MCF 10A (cell line): ENCODE measurements at regions not wholly inside any gene's neighbourhood (a gene's known extent, or its start where the extent isn't known, plus 50 kb on each side); places are given as distances from the start of the nearest gene placed in this dataset.

Experiments
- BruUV-seq: library from RNA; stranded (reverse); fragments of 400-500 nt; replicated peaks from 2 replicates; lab custom pipeline; 2021; lab: Mats Ljungman, UMichigan
- CTCF ChIA-PET: fragments of 300-600 bp; sonication (Branson Sonifier 250); formaldehyde crosslinking; extraction: SDS; loops from one replicate; lab custom pipeline; 2021; ENCODE audit warnings: antibody characterized with exemption, inconsistent platforms; lab: Yijun Ruan, JAX
- POLR2A ChIA-PET: fragments of 300-600, 350-650 bp; sonication (Branson Sonifier 250); formaldehyde crosslinking; extraction: SDS; loops from one replicate; lab custom pipeline; 2020; ENCODE audit warnings: antibody characterized with exemption, inconsistent platforms; lab: Yijun Ruan, JAX
- DNase-seq: peaks from one replicate; pipeline ENCODE4 v3.0.0-alpha.2; 2018; ENCODE audit not compliant: unreplicated experiment
- H3K27ac Mint-ChIP-seq: one replicate; pipeline ENCODE4 v1.8.0; 2022; ENCODE audit warnings: mild to moderate bottlenecking, low read depth, mixed read lengths; ENCODE audit not compliant: unreplicated experiment
- H3K27me3 Mint-ChIP-seq: one replicate; pipeline ENCODE4 v1.8.0; 2022; ENCODE audit warnings: mixed read lengths; ENCODE audit not compliant: insufficient read depth, unreplicated experiment
- H3K36me3 Mint-ChIP-seq: one replicate; pipeline ENCODE4 v1.8.0; 2022; ENCODE audit warnings: mild to moderate bottlenecking, moderate library complexity, mixed read lengths; ENCODE audit not compliant: insufficient read depth, unreplicated experiment
- H3K4me1 Mint-ChIP-seq: one replicate; pipeline ENCODE4 v1.8.0; 2022; ENCODE audit warnings: mixed read lengths; ENCODE audit not compliant: insufficient read depth, unreplicated experiment
- H3K4me3 Mint-ChIP-seq: one replicate; pipeline ENCODE4 v1.8.0; 2022; ENCODE audit warnings: mild to moderate bottlenecking, moderate library complexity, mixed read lengths; ENCODE audit not compliant: unreplicated experiment
- H3K9me3 Mint-ChIP-seq: one replicate; pipeline ENCODE4 v1.8.0; 2022; ENCODE audit warnings: mixed read lengths; ENCODE audit not compliant: unreplicated experiment
- intact Hi-C: fragments of 100-400 bp; cut with micrococcal nuclease; formaldehyde crosslinking; loops from 2 replicates; pipeline ENCODE4 v1.14.1; 2022
- TF ChIP-seq, protein P1 (sequence below): fragments of 200-600 bp; IDR thresholded peaks from one replicate; pipeline ENCODE4 v1.8.0; 2022; ENCODE audit warnings: antibody characterized with exemption, mild to moderate bottlenecking; ENCODE audit not compliant: unreplicated experiment

- Mint-ChIP-seq H3K36me3 (no peaks in the 10 kb centered on the region), H3K4me1 (no peaks in the 10 kb centered on the region), H3K27me3 (peaks cover 89% of the 10 kb centered on the region), H3K9me3 (no peaks in the 10 kb centered on the region), H3K27ac (no peak overlapping the region), H3K4me3 (no peak overlapping the region)
- CTCF ChIA-PET, result interaction anchor here (0.7 to 1.2 kb wide), 4 partner anchors 17 to 701 kb away, joined by 3 to 4 read pairs (median 4); no protein-coding TSS in a partner anchor
- no peak for DNase-seq
- BruUV-seq, result no TSS peak
- intact Hi-C loops, result no loop called here
- TF ChIP-seq, protein P1, sequence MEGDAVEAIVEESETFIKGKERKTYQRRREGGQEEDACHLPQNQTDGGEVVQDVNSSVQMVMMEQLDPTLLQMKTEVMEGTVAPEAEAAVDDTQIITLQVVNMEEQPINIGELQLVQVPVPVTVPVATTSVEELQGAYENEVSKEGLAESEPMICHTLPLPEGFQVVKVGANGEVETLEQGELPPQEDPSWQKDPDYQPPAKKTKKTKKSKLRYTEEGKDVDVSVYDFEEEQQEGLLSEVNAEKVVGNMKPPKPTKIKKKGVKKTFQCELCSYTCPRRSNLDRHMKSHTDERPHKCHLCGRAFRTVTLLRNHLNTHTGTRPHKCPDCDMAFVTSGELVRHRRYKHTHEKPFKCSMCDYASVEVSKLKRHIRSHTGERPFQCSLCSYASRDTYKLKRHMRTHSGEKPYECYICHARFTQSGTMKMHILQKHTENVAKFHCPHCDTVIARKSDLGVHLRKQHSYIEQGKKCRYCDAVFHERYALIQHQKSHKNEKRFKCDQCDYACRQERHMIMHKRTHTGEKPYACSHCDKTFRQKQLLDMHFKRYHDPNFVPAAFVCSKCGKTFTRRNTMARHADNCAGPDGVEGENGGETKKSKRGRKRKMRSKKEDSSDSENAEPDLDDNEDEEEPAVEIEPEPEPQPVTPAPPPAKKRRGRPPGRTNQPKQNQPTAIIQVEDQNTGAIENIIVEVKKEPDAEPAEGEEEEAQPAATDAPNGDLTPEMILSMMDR, result no peak
- POLR2A ChIA-PET, result no interaction called here
These were observed 355.3 kb upstream of the NPVF start for GRCh38 chr7:25583621-25584020.

DNA sequence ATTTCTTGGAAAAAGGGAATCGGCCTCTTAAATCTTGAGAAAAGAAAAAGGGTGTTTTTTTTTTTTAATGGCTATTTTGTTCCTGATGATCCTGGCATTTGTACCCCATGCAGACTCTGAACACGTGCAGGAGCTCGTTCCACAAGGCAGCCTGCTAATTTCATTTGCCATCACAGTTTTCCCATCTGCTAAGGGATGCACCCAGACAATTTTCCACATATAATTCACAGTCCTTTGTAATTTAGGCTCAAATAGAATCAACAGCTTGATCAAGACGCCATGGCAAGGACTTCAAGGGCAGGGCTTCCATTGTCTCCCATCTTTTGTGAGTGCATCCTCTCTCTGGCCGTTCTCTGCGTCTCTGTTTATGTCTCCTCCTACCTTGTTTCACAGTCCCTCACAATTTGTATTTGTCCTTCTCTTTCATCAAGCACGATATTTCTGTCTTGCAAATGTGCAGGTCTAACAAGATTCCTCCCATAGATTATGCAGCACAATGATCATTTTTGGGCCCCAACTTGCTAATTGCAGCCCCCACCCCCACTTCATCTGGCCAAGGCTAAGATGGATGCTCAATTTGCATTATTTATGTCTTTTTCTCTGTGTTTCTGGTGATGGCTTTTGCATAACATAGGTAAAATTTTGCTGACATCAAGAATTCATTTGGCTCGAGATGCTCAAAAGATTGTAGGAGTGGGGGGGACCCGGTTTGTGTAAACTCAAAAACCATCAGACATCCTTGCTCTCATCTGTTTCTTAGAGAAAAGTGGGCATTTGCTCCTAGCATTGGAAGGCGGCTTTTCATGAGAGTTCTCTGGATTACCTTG is 356.0 kb upstream of the NPVF start:
- BruUV-seq, result no TSS peak
- TF ChIP-seq, protein P1, result no peak
- Mint-ChIP-seq H3K27ac (no peak overlapping the region), H3K4me3 (no peak overlapping the region), H3K27me3 (peaks cover 90% of the 10 kb centered on the region), H3K4me1 (no peaks in the 10 kb centered on the region), H3K36me3 (no peaks in the 10 kb centered on the region), H3K9me3 (no peaks in the 10 kb centered on the region)
- intact Hi-C loops, result no loop called here
- ChIA-PET POLR2A (no interaction called here), CTCF (interaction anchor here (0.6 to 1.2 kb wide), 5 partner anchors 18 to 701 kb away, joined by 3 to 4 read pairs (median 4); no protein-coding TSS in a partner anchor)
- no peak for DNase-seq

- ChIA-PET POLR2A (interaction anchor here (1.1 to 1.6 kb wide), 3 partner anchors 9 to 36 kb away, joined by 3 to 4 read pairs (median 3); no protein-coding TSS in a partner anchor), CTCF (interaction anchor here (0.9 to 1.7 kb wide), 4 partner anchors 19 to 328 kb away, joined by 3 to 10 read pairs (median 6); no protein-coding TSS in a partner anchor)
- H3K27me3 Mint-ChIP-seq, result peaks cover 88% of the 10 kb centered on the region
- no peaks in the 10 kb centered on the region for H3K36me3 Mint-ChIP-seq
- TF ChIP-seq, protein P1, result no peak
- no peaks in the 10 kb centered on the region for H3K4me1 Mint-ChIP-seq
- H3K4me3 Mint-ChIP-seq, result no peak overlapping the region
- H3K9me3 Mint-ChIP-seq, result no peaks in the 10 kb centered on the region
- intact Hi-C loops, result no loop called here
- no peak overlapping the region for H3K27ac Mint-ChIP-seq
- no TSS peak for BruUV-seq
- DNase-seq, result no peak
These were observed 358.2 kb upstream of the NPVF start for GRCh38 chr7:25586513-25586912.

DNA sequence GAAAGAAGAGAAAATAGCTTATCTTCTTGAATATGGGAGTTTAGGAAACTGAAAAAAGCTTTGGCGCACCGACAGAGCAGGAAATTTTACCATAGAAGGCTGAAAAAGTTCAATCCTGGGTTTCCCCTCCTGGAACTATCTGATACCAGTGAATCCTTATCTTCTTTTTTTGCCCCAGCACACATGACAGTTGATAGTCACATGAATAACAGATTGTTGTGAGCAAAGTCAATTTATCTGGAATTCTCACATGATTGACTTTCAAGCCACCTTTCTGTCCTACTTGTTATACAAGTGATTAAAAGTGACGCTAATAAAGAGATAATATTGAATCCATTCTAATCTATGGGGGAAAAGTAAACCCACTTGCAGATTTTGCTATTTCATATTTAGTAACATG is 365.8 kb upstream of the NPVF start:
- CTCF ChIA-PET, result interaction anchor here (0.5 kb wide), 1 partner anchor 829 kb away, joined by 3 read pairs; no protein-coding TSS in a partner anchor
- intact Hi-C loops, result no loop called here
- TF ChIP-seq, protein P1, result no peak
- no peak overlapping the region for H3K27ac Mint-ChIP-seq
- H3K27me3 Mint-ChIP-seq, result peaks cover 80% of the 10 kb centered on the region
- H3K9me3 Mint-ChIP-seq, result peaks cover 8% of the 10 kb centered on the region
- POLR2A ChIA-PET, result no interaction called here
- H3K4me1 Mint-ChIP-seq, result no peaks in the 10 kb centered on the region
- H3K36me3 Mint-ChIP-seq, result no peaks in the 10 kb centered on the region
- BruUV-seq, result no TSS peak
- DNase-seq, result no peak
- H3K4me3 Mint-ChIP-seq, result no peak overlapping the region
